HG02885 (cell line): ENCODE measurements at regions not wholly inside any gene's neighbourhood (a gene's known extent, or its start where the extent isn't known, plus 50 kb on each side); places are given as distances from the start of the nearest gene placed in this dataset.
"Not testable (repeated sequence)": the region's sequence is repeated elsewhere in the genome, so short reads cannot be mapped to it uniquely, and the experiment has no call there.

Experiments used
- ATAC-seq: cut with Tn5 transposase; IDR thresholded peaks from one replicate; pipeline ENCODE4 v1.9.1; 2021; ENCODE audit warnings: mild to moderate bottlenecking; ENCODE audit not compliant: unreplicated experiment, poor library complexity

GRCh38 chr12:116360579-116361413 is 83.3 kb upstream of the MED13L start:
- no peak for ATAC-seq

- no peak for ATAC-seq
These were observed 84.1 kb upstream of the MED13L start for GRCh38 chr12:116361414-116362223.

DNA sequence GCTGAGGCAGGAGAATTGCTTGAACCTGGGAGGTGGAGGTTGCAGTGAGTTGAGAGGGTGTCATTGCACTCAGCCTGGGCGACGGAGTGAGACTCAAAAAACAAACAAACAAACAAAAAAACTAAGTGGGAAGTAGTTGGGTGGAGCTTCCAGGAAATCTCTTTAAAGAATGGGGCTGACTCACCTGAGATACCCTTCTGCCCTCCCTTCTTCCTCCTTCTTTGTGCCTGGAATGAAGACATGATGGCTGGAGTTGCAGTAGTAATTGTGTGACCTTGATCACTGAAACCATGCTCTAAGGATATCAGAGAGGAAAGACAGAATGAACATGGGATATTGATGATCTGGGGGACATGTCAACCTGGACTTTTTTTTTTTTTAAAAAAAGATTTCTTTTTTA is 87.6 kb upstream of the MED13L start:
- no peak for ATAC-seq

GRCh38 chr12:116365606-116366455 is 88.3 kb upstream of the MED13L start:
- ATAC-seq: no peak

DNA sequence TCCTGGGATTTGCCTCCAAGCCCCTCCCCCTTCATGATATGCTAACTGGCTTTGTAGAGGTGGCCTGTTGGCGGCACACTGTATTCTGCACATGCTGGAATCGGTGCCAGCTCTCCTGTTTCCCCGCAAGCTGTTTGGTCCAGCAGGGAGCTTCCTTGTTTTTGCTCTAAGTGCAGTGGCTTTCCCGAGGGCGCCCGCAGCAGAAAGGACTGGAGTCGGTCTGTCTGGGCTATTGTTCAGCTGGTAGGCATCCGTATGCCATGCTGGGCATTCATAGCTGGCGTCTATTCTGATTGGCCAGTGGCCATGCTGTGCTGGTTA is 88.9 kb upstream of the MED13L start:
- no peak for ATAC-seq

DNA sequence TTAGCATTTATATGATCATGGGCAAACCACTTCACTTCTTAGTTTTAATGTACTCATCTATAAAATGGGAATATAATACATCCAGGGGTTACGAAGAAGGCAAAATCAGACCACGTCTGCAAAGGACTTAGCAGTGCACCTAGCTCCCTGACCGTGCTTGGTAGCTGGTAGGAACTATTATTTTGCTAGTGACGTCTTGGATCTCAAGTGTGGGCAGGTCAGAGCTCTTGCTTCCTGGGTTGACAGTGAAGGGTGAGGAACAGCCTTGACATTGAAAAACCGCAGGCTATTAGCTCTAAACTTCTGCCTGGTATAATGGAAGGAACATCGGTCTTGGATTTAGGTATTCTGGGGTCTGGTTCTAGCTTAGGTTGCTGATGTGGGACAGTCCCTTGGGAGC is 89.3 kb upstream of the MED13L start:
- no peak for ATAC-seq

- no peak for ATAC-seq
These were observed 91.0 kb upstream of the MED13L start for GRCh38 chr12:116368196-116369194.

GRCh38 chr12:116370004-116370404 is 92.5 kb upstream of the MED13L start:
- no peak for ATAC-seq

DNA sequence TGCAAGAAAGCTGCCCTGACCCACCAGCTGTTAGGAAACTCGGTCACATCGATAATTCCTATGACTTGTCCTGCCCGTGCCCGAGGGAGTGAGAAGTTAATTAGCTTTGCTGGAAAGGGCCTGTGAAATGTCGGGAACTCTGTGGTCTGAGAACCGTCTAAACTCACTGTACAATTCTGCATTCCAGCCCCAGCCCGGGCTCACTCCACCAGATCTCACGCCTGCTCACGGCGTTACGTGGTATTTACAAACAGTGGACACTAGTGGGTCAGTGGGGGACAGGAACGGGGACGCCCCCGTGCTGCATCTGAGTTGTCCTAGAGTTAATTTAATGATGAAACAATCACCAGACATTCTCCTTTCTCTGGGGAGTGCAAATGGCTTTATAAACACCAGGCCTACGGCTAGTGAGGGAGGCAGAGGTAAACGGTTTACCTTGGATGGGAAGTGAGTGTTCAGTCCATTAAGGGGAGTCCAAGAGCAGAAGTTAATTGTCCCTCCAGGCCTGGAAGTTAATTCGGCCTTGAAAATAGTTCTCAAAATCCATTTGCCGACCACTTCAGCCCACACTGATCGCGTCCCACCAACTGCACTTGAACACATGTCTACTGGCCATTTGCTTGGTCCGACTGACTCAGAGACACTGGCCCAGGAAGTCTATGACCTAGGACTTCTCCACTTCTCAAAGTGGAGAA is 93.5 kb upstream of the MED13L start:
- ATAC-seq: no peak

- ATAC-seq: no peak
These were observed 95.3 kb upstream of the MED13L start for GRCh38 chr12:116372815-116373214.

DNA sequence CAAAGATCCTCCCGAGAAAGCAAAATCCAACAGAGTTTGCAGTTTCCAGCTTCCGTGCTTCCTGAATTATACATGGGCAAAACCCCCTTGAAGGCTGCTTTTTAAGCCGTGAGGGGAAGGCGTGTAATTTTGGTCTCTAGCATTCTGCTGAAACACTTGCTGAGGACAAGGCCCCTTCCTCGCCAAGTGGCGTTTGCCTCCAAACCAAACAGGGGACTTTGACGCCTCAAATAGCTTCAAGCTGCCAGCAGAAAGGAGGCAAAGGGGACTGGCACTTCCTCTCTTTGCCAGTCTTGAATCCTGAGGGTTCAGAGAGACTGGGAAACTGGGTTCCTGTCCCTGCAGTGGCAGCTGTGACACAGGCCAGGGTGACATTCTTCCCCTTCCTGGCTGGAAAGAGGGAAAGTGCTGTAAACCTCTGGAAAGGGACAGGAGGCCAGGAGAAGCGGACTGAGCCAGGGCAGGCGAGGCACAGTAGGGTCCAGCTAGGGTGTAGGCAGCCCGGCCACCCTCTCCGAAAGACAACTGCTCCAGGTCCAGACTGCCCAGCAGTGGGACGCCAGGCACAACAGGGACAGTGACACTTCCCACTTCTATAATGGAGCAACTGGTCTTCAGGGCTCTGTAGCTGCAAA is 96.2 kb upstream of the MED13L start:
- ATAC-seq: no peak

DNA sequence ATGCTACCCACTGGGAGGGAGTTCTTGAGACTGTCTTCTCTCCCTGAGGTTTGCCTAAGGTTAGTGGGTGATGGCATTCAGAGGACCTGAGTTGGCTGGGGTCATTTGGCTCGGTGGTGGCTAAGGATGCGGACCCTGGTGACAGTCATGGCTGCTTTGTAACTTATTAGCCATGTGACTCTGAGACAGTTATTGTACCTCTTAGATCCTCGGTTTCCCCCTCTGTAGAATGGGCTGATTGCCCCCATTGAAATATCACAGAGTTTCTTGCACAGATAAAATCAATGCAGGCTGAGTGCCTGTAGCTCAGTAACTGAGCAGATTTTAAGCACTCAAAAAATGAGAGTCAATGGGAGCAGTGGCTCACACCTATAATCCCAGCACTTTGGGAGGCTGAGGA is 96.7 kb upstream of the MED13L start:
- ATAC-seq: no peak

- ATAC-seq: no peak
These were observed 97.9 kb upstream of the MED13L start for GRCh38 chr12:116375278-116375842.

DNA sequence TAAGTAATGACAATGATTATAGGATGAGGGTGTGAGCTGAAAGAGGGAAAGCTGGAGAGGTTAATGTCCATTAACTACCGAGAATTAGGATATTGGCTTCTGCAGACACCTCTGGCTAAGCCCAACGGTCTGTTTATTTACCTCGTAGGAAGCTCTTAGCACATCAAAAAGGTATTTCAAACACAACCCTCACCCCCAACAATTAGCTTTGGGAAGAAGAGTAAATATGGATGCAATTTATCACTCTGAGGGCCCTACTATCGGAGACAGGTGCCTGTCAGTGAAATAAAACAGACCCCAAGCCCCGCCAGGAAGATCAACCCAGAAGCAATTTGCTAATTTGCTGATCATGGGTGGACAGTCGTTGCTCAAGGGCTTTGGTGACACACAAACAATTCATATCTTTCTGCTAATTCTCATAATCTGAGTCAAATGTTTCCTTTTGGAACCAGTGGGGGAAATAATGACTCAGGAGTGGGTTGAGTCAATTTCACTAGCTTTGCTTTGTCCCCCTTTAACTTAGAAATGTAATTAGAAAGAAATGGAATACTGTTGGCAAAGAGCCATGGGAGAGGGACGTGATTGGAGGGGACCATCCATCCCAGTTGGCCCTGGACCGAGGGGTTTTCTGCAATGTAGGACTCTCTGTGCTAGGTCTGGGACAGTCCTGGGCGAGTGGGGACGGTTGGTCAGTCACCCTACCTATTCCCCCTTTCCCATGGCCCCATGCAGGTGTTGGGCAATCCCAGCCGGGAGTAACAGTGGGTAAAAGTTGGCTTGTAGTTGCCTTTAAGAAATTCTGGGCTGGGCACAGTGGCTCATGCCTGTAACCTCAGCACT is 99.1 kb upstream of the MED13L start:
- no peak for ATAC-seq

DNA sequence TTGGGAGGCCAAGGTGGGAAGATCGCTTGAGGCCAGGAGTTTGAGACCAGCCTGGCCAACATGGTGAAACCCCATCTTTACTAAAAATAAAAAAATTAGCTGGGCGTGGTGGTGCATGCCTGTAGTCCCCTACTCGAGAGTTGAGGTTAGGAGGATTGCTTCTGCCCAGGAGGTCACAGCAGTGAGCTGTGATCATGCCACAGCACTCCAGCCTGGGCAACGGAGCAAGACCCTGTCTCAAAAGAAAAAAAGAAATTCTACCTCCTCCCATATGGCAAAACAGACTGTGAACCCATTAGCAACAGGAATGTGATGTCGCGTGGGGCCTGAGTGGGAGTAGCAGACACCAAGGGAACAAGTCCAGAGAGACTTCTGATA is 99.7 kb upstream of the MED13L start:
- not testable (repeated sequence) for ATAC-seq

GRCh38 chr12:116378002-116378401 is 100.5 kb upstream of the MED13L start:
- no peak for ATAC-seq

DNA sequence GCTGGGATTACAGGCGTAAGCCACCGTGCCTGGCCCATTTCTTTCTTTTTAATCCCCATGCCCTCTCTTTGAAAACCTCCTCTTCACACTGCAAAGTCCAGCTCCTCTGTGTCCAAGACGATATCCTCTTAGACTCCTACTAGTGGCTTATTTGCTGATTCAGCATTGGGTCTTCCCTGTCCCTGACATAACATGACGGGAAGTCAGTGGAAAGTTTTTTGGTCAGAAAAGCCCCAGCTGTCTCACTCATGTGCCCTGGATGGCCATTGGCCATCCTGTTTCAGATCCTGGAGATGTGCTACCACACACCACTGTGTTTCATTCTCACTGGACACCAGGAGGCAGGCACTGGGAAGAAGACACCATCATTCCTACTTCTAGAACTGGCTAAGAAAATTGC is 102.6 kb upstream of the MED13L start:
- ATAC-seq: no peak
